ENCODE measurements at regions not wholly inside any gene's neighbourhood (a gene's known extent, or its start where the extent isn't known, plus 50 kb on each side); places are given as distances from the start of the nearest gene placed in this dataset.
"Not testable (repeated sequence)": the region's sequence is repeated elsewhere in the genome, so short reads cannot be mapped to it uniquely, and the experiment has no call there.

DNA sequence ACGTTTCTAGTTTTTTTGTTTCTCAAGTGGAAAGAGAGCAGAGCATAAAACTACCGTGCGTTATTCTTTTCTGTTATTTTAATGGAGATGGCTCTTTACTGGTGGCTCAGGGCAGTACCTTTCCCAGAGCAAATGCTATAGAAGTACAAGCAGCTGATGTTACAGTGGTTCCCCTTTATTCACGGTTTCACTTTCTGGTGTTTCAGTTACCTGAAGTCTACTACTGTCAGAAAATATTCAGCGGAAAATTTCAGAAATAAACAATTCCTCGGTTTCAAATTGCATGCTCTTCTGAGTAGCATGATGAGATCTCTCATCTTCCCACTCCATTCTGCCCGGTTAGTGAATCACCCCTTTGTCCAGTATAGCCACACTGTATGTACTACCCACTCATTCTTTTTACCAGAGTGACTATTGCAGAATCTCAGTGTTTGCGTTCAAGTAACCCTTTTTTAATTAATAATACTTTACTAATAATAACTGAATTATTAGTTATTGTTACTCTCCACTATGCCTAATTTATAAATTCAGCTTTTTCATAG lies 597.5 kb upstream of the ROBO2 start:
- no peak for DNase-seq

DNA sequence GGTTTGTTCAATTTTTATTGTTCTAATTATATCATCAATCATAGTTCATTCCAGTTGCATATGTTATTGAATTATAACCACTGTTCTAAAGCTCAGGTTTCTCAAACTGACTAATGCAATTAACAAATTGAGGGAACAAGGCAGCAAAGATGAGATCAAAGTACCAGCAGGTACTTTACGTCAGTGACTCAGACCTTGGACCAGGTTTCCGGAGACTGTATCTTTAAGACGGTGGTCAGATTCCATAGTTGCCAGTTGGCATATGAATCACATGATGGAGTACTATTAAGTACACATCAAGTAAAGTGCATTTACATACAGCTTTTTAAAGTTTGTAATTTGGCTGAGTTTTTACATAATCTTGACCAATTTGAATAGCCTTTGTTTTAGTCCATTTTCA lies 583.6 kb upstream of the ROBO2 start:
- DNase-seq = no peak

DNA sequence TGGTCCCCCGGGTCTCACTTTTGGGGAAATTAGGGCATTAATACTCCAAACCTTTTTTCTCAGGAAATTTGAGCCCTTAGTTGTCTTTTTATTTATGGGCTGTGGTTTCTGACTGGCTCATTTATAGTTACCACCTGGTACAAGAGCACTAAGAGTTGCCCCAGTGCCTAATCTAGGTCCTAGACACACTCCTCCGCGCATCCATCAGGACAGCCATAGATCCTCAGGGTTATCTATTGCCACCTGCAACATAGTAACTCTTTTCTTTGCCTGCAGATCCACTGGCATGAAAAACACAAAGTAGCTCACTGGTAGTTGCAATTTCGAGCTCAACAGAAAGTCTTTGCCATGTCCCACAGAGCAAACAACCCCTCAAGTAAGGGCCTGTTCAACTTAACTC lies 576.4 kb upstream of the ROBO2 start:
- no peak for DNase-seq

DNA sequence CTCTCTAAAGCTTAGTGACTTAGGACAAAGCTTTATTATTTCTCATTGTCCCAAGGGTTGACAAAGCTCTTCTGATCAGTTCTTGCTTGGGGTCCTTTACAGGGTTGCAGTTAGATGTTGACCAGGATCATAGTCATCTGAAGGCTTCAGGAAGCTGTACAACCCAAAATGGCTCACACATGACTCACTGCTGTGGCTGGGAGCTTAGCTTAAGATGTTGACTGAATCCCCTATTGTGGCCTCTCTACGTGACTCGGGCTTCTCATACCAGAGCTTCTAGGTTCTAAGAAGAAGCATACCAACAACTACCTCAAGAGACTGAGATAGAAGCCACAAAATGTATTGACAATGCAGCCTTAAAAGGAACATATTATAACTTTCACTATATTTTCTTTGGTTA lies 569.6 kb upstream of the ROBO2 start:
- no peak for DNase-seq

DNA sequence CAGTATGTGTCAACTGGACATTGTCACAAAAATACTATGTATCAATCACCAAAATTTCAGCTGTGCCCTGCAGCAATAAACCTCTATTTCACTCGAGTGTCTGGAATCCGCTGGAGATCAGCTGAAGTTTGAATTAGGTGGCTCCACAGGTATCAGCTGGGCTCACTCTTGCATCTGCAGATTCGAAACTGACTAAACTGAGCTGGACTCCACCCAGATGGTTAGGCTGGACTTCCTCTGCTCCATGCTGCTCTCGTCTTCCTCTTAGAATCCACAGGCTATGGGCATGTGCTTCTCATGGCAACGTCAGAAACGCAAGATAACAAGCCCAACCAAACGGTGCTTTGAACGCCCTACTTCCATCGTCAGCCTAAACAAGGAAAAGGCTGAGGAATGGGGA lies 565.3 kb upstream of the ROBO2 start:
- no peak for DNase-seq

DNA sequence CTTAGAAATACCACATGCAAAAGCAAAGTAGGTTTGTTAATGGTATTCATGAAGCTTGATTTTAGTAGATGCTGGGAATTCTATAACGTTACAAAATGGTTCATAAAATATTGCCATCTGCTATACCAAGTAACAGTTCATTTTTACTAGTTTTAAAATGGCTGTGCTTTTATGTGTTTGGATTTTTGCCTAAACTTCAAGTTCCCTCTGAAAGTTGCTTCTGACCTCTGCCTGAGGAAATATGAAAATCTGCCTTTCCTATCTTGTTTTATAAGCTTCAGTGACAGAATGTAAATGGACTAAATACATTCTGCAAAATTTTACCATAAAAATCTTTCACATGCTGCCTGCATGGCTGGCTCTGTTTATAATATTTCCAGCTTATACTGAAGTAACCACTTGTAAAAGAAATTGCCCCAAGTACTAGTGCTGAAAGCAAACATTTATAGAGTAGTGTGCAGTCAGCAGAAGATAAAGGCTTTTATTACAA lies 560.7 kb upstream of the ROBO2 start:
- no peak for DNase-seq

DNA sequence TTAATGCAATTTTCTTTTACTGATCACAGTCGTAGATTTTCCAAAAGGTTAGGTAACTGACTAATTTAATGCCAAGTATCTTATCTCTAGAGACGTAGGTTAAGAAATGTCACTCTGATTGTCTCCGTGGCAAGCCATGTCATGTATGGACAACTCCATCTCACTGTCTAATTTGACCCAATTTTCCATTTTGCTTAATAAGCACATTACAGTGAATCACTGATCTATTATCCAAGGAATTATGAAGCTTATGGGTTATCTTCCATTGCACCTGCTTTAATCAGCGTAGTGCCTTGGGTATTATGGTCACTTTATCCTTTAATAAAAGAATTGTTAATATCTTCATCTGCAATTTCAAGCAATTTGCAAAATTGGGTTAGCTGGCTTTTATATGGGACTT lies 557.4 kb upstream of the ROBO2 start:
- DNase-seq = no peak

DNA sequence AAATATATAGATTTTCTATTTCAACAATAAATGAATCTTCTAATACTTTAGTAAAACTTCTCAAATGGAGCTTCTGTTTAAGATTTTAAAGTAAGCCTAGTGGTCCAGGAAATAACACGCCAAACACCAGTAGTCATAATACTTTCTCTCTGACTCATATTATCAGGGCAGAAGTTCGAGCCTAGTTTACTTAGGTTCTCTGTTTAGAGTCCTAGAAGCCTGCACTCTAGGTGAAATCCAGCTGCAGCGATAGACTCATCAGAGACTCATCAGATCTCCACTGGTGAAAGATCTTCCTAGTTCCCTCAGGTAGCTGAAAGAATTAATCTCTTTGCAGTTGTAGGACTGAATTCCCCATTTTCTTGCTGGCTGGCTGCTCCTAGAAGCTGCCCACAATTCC lies 552.5 kb upstream of the ROBO2 start:
- DNase-seq = no peak

DNA sequence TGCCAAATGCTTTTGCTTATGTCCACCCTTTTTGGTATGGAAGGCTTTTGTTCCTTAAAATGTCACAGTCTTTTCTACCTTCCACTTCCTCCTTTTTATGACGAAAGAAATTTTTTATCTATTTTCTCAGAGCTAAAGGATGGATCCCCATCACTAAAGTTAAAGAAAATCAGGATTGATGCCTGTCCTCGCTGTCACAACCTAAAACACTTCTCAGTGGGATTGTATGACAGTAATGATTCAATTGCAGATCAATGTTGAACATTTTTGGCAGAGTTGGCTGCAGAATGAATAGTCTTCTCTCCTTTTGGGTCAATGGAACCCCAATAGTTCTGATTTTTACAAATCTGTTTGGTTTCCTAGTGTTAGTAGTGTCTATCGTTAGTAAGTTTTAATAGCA lies 549.8 kb upstream of the ROBO2 start:
- DNase-seq = no peak

DNA sequence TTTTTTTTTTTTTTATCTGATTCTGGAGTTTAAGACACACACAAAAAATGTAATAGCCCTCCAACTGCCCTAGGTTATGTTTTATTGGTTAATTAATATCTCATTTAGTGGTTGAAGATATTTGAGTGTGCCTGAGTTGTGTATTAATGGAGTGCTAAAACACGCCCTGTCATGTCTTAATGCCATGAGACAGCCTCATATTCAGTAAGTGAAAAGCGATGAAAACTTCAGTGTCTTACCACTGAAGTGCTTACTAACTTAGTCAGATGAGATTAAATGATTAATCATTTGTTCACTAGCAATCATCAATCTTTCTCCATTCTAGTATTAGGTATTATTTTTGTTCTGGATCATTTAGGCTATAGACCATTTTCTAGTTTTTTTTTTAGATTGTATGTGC lies 544.7 kb upstream of the ROBO2 start:
- no peak for DNase-seq

DNA sequence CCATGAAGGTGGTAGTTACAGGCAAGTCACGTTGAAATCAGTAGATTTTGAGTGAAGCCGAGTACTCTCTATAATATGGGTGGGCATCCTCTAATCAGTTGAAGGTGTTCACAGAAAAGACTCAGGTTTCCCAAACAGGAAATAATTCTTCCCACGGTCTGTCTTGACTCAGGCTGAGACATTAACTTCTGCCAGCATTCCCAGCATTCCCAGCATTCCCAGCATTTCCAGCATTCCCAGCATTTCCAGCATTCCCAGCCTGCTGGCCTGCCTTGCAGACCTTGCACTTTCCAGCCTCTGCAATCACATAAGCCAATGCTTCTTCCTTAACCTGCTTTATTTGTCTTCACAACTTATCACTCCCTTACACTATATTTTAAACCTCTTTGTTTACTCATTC lies 542.3 kb upstream of the ROBO2 start:
- no peak for DNase-seq

DNA sequence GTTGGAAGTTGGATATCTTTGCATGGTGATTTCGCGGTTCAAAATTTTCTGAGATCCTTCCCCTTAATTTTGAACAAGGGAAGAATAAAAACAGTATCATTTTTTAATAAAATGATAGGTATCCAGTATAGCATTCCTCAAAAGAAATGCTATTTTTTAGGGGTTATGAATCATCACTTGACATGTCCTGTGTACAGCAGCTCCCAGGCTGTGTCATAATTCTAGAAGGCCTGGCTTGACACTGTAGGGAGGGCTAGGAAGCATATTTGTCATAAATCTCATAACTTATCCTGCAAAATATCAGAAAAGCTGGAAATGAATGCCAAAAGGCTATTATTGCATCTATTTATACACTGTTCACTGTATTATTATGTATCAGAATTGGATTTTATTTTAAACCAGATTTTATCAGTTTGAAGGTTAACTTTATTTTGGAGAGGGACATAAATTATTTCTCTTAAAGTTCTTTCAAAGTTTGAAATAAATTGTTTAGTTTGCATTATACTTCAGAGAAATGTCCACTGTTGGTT lies 539.1 kb upstream of the ROBO2 start:
- DNase-seq = no peak

DNA sequence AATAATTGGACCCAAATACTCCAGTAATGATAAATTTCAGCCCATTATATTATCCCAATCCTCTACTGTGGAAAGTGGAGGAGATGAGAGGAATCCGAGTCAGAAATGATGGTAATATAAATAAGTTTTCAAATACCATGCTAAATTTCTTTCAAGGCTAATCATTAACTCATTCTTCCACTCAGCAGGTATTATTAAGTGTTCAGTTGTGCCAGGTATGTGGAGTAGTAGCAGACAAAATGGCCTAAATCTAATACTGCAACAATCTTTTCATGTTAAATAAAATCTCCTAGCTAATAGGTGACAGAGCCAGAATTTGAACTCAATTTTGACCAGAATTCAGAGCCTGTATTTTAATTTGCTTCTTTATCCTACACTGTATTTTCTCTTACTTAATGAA lies 538.6 kb upstream of the ROBO2 start:
- DNase-seq = no peak

DNA sequence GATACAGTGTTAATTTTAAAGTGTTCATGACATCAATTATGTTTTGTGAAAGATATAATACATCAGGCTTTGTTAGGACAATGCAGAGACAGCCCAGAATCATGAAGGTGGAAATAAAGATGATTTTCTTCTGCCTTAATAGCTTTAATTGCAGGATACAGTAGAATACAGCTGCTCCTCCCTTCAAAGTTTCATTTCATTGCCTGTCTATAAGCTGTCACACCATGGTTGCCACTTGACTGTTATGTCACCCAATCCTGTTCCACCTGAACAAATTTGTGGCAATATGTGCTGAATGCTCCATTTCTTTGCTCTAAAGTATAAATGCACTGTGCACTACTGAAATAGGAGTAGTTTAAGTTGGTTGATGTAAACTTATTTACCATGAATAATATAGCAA lies 537.8 kb upstream of the ROBO2 start:
- no peak for DNase-seq

DNA sequence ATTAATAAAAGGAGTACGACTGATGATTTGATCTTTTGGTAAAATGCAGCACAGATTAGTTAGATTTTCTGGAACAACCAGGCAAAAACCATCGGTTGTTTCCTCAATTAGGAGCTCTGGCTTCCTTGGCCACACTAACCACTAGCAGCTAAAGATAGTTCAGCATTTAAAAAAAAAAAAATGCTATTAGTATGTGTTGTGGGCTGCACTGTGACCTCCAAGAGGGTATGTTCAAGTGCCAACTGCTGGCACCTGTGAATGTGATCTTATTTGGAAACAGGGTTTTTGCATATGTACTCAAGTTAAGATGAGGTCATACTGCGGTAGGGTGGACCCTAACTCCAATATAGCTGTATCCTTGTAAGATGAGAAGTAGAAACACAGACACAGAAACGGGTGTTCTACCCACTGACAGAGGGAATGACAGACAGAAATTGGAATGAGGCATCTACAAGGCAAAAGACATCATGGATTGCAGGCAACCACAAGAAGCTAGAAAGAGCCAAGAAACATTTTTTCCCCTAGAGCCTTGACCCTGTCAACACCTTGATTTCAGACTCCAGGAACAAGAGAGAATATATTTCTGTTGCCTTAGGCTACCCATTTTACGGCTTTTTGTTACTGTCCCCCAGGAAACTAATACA lies 534.6 kb upstream of the ROBO2 start:
- DNase-seq = no peak

DNA sequence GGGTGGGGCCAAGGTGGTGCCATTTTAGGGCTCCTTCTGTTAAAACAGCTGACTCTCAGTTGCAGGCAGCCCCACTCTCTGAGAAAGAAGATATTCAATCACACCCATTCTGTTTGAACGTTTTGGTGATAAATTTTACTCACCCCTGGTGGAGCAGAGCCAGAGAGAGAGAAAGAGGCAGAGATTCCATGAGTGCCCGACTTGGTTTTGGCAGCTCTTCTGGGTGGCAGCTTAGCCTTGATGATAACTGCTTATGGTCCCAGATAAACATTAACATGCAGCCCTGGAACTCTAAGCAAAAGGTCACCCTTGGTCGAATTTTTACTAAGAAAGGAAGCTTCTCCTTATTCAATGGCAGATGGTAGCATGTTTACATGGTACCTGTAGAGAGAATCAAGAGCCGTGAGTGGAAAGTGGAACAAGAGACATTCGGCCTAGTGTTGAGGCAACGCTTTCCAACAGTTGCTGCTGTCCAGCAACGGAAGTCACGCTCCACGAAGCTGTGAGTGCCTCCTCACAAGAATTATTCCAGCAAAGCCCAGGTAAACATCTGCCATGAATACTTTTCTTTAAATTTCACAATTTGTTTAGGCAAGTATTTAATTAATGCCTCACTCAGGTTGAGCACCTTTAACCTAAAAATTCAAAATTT lies 530.6 kb upstream of the ROBO2 start:
- no peak for DNase-seq

DNA sequence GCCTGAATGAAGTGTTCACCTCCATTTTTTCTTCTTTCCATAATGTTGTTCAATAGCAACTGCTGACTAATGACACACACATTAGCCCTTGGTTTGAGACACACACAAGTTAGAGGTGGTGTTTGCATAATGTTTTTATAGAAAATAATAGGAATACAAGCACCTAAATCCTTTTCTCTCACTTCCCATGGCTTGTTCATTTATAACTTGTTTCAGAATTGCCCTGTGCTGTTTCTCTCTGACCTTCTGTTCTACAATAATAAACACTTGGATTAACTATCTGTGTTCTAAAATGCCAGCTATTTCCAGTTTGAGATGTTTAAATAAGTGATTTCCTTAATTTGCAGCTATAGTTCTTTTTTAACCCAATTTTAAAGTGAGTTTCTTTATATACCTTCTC lies 525.1 kb upstream of the ROBO2 start:
- no peak for DNase-seq

DNA sequence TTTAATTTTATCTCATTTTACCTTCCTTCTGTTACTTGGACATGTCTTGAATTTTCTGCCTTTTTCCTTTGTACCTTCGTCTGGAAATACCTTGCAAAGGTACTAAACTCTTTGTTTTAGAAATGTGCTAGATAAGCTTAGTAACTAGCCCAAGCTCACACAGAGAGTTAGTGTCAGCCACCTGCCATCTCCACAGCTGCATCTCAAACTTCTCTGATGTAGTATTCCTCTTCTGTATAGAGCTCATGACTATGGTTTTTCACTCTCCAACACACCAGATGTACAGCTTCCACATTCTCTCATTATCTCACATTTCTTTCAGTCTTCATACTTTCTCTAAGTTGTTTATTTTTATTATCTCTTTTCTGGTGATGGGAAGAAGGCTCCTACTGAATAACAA lies 516.6 kb upstream of the ROBO2 start:
- no peak for DNase-seq

DNA sequence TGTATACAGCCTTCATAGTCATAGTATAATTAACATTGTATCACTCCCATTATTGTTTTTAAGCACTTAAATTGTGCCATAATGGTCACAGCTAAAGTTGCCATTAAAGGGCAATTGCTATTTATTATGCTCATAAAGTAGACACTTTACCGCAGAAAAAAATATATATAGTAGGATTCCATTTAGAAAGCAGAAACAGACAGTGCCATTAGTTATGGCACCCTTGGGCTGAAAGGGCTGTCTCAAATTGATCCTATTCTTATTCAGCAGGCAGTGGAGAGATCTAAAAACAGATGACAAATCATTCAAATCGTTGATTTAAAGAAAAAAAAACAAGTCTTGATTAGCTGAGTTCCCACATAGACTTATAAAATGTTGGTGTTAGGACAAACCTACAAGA lies 514.2 kb upstream of the ROBO2 start:
- DNase-seq = no peak

DNA sequence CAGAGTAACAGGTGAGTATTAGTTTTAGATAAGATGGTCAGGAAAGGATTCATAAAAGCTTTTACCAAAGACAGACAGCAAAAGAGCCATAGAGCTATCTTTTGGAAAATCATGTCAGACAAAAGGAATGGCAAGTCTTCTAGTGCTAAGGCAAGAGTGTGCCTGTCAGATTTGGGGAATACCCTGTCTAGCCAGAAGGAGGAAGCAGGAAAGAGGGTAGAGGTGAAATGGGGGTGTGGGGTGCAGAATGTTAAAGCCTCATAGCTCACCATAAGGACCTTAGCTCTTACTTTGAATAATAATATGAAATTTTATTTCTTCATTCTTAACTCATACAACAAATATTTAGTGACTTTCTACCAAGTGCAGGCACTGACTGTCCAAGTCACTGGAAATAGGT lies 512.1 kb upstream of the ROBO2 start:
- DNase-seq = no peak

DNA sequence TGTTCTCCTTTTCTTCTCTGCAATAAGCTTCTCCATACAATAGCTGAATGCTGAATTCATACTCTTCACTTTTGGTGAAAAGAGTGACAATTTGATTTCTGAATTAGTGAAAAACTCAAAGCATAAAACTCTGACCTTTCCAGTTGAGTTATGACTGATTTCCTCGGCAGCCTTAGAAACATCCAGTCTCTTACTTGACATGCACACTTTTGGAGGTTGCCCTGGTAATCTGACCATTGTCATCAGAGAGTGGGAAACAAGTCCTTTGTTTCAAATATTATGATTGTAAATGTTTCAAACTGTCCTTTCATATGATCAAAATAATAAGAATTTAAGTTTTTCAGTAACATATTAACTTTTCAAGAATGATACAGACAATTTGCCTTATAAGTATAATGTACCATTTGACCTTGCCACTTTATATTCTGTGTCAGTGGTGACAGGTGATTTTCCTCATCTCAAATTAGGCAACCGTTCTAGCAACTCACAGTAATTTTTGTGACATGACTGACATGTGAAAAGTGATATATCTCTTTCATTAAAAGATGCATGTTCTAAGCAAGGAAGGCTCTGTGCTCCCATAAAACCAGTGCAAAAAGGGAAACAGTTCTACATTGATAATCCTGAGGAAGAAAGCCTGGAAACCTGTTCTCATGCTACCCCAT lies 507.6 kb upstream of the ROBO2 start:
- DNase-seq = no peak

DNA sequence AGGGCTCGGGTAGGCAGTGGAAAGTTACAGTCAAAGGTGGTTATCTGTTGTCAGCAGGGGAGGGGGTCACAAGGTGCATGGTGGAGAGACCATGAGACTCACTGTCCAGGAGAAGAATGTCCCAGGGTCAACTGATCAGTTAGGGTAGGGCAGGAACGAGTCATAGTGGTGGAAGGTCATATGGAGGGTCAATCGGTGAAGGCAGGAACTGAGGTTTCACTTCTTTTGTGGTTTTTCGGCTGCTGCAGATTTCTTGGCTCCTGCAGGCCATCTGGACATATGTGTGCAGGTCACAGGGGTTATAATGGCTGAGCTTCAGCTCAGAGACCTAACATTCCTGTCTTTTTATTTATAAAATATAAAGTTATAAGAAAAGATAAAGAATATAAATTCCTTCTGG lies 506.2 kb upstream of the ROBO2 start:
- DNase-seq = not testable (repeated sequence)

DNA sequence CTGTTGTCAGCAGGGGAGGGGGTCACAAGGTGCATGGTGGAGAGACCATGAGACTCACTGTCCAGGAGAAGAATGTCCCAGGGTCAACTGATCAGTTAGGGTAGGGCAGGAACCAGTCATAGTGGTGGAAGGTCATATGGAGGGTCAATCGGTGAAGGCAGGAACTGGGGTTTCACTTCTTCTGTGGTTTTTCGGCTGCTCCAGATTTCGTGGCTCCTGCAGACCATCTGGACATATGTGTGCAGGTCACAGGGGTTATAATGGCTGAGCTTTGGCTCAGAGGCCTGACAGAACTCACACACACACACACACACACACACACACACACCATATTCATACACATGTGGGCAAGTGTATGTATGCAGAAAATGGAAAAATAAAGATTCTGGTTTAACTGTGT lies 502.0 kb upstream of the ROBO2 start:
- DNase-seq = not testable (repeated sequence)

DNA sequence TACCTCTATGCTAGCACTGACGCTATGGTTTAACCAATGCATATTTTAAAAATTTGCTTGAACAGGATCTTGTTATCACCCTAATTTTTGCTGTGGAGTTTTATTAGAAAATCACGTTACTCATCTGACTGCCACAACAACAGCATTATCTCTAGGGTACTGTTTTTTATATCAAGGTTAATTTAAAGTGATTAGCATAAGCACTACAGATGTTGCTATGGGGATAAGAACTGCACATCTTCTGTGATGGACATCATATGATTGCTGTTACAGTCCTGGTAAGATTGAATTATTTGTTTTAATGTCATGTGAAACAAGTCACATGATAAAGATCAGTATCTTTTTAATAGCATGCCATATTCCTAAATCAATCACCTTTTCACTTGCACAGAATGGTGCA lies 492.2 kb upstream of the ROBO2 start:
- DNase-seq = no peak

Measured in DMS153 (cell line).